Ectodermal cell (in vitro differentiated cells): ENCODE measurements at regions not wholly inside any gene's neighbourhood (a gene's known extent, or its start where the extent isn't known, plus 50 kb on each side); places are given as distances from the start of the nearest gene placed in this dataset.

Source experiments
- H3K27ac ChIP-seq: 2 replicates; pipeline ENCODE4 v1.7.0; 2013; ENCODE audit warnings: mild to moderate bottlenecking, low read depth, low read length; ENCODE audit not compliant: insufficient read depth, poor library complexity, severe bottlenecking
- H3K27me3 ChIP-seq: 2 replicates; pipeline ENCODE4 v1.7.0; 2013; ENCODE audit warnings: mild to moderate bottlenecking, low read length; ENCODE audit not compliant: insufficient read depth, control insufficient read depth, poor library complexity, severe bottlenecking
- H3K36me3 ChIP-seq: one replicate; pipeline ENCODE4 v1.7.0; 2013; ENCODE audit warnings: low read length; ENCODE audit not compliant: control insufficient read depth, insufficient read depth
- H3K4me1 ChIP-seq: one replicate; pipeline ENCODE4 v1.7.0; 2013; ENCODE audit warnings: low read length; ENCODE audit not compliant: control insufficient read depth, insufficient read depth
- H3K4me3 ChIP-seq: 2 replicates; pipeline ENCODE4 v1.7.0; 2013; ENCODE audit warnings: low read depth, low read length, control low read depth; ENCODE audit not compliant: insufficient read depth
- H3K9me3 ChIP-seq: 2 replicates; pipeline ENCODE4 v1.7.0; 2013; ENCODE audit warnings: mild to moderate bottlenecking, low read length, moderate library complexity; ENCODE audit not compliant: control insufficient read depth
- WGBS, 2 experiments: methylation state at CpG; one replicate each; pipeline ENCODE4 v1.1.7; 2013; ENCODE audit warnings: missing lambda C conversion rate in 2 of 2; 5-methylcytosine and 5-hydroxymethylcytosine counted together

- Histone ChIP-seq H3K4me1 (no peaks in the 10 kb centered on the region), H3K36me3 (no peaks in the 10 kb centered on the region), H3K4me3 (no peak overlapping the region), H3K27me3 (no peaks in the 10 kb centered on the region), H3K27ac (no peak overlapping the region), H3K9me3 (peaks cover 4% of the 10 kb centered on the region)
- 92 to 93% methylated on average over 3 of the region's 3 CpGs for WGBS, 2 experiments
These were observed 916.8 kb downstream of the METTL15 start for GRCh38 chr11:29025001-29025400.

GRCh38 chr11:29024386-29024785 is 916.2 kb downstream of the METTL15 start:
- H3K4me3 ChIP-seq: no peak overlapping the region
- 89 to 96% methylated on average over 3 to 4 of the region's 4 CpGs for WGBS, 2 experiments
- no peak overlapping the region for H3K27ac ChIP-seq
- no peaks in the 10 kb centered on the region for H3K4me1 ChIP-seq
- H3K36me3 ChIP-seq: no peaks in the 10 kb centered on the region
- no peaks in the 10 kb centered on the region for H3K27me3 ChIP-seq
- H3K9me3 ChIP-seq: peaks cover 4% of the 10 kb centered on the region

GRCh38 chr11:29023761-29024160 is 915.6 kb downstream of the METTL15 start:
- 100% methylated on average over 1 of the region's 1 CpG; no CpG with 5 or more reads in 1 of the 2 experiments for WGBS, 2 experiments

GRCh38 chr11:29022676-29023075 is 914.5 kb downstream of the METTL15 start:
- Histone ChIP-seq H3K4me1 (no peaks in the 10 kb centered on the region), H3K4me3 (no peak overlapping the region), H3K27ac (no peak overlapping the region), H3K9me3 (no peaks in the 10 kb centered on the region), H3K36me3 (no peaks in the 10 kb centered on the region), H3K27me3 (no peaks in the 10 kb centered on the region)
- WGBS, 2 experiments: 95 to 97% methylated on average over 2 of the region's 2 CpGs

More at GRCh38 chr11:29023761-29024160, 915.6 kb downstream of the METTL15 start:
- no peak overlapping the region for H3K4me3 ChIP-seq
- H3K27ac ChIP-seq: no peak overlapping the region
- H3K9me3 ChIP-seq: peaks cover 4% of the 10 kb centered on the region
- no peaks in the 10 kb centered on the region for H3K27me3 ChIP-seq
- no peaks in the 10 kb centered on the region for H3K4me1 ChIP-seq
- H3K36me3 ChIP-seq: no peaks in the 10 kb centered on the region

- Histone ChIP-seq H3K27me3 (no peaks in the 10 kb centered on the region), H3K27ac (no peak overlapping the region), H3K9me3 (no peaks in the 10 kb centered on the region), H3K4me1 (no peaks in the 10 kb centered on the region), H3K4me3 (no peak overlapping the region), H3K36me3 (no peaks in the 10 kb centered on the region)
- WGBS, 2 experiments: 88 to 92% methylated on average over 3 of the region's 3 CpGs
These were observed 911.9 kb downstream of the METTL15 start for GRCh38 chr11:29019960-29020683.

- 39 to 100% methylated on average over 1 to 2 of the region's 2 CpGs for WGBS, 2 experiments
- Histone ChIP-seq H3K27ac (no peak overlapping the region), H3K4me1 (no peaks in the 10 kb centered on the region), H3K36me3 (no peaks in the 10 kb centered on the region), H3K9me3 (no peaks in the 10 kb centered on the region), H3K27me3 (no peaks in the 10 kb centered on the region), H3K4me3 (no peak overlapping the region)
These were observed 910.4 kb downstream of the METTL15 start for GRCh38 chr11:29018631-29019030.

- Histone ChIP-seq H3K4me3 (no peak overlapping the region), H3K27me3 (no peaks in the 10 kb centered on the region), H3K4me1 (no peaks in the 10 kb centered on the region), H3K36me3 (no peaks in the 10 kb centered on the region), H3K9me3 (no peaks in the 10 kb centered on the region), H3K27ac (no peak overlapping the region)
- 67% methylated on average over 1 of the region's 2 CpGs; no CpG with 5 or more reads in 1 of the 2 experiments for WGBS, 2 experiments
These were observed 909.8 kb downstream of the METTL15 start for GRCh38 chr11:29017941-29018340.

GRCh38 chr11:29012507-29012906 is 904.3 kb downstream of the METTL15 start:
- no peaks in the 10 kb centered on the region for H3K36me3 ChIP-seq
- no peaks in the 10 kb centered on the region for H3K9me3 ChIP-seq
- no peak overlapping the region for H3K27ac ChIP-seq
- no peaks in the 10 kb centered on the region for H3K27me3 ChIP-seq
- H3K4me3 ChIP-seq: no peak overlapping the region
- WGBS, 2 experiments: no CpG with 5 or more reads among the region's 2 CpGs
- no peaks in the 10 kb centered on the region for H3K4me1 ChIP-seq

- no peaks in the 10 kb centered on the region for H3K9me3 ChIP-seq
- H3K27ac ChIP-seq: no peak overlapping the region
- H3K36me3 ChIP-seq: no peaks in the 10 kb centered on the region
- H3K27me3 ChIP-seq: no peaks in the 10 kb centered on the region
- no peaks in the 10 kb centered on the region for H3K4me1 ChIP-seq
- H3K4me3 ChIP-seq: no peak overlapping the region
These were observed 901.2 kb downstream of the METTL15 start for GRCh38 chr11:29009426-29009825.

GRCh38 chr11:29008481-29008880 is 900.3 kb downstream of the METTL15 start:
- Histone ChIP-seq H3K27me3 (no peaks in the 10 kb centered on the region), H3K4me3 (no peak overlapping the region), H3K9me3 (no peaks in the 10 kb centered on the region), H3K27ac (no peak overlapping the region), H3K36me3 (no peaks in the 10 kb centered on the region), H3K4me1 (no peaks in the 10 kb centered on the region)
